ENCODE measurements at regions not wholly inside any gene's neighbourhood (a gene's known extent, or its start where the extent isn't known, plus 50 kb on each side); places are given as distances from the start of the nearest gene placed in this dataset.
A peak's percentile ranks its signal among the peaks of the same experiment; 100 is the strongest.

- Histone ChIP-seq H2AFZ (ENCODE audit: low read depth, low read length) (no peak overlapping the region), H3K4me1 (replicated peaks in 1 of 2; ENCODE audit: control insufficient read depth in 2 of 2, insufficient read depth in 2 of 2, low read length in 2 of 2) (no peaks in the 10 kb centered on the region), H3K4me3 (no peak overlapping the region), H3K9me1 (ENCODE audit: control insufficient read depth, insufficient read depth, low read length) (no peaks in the 10 kb centered on the region), H3K9ac (ENCODE audit: insufficient read depth in 1 of 2, low read depth in 2 of 2, low read length in 2 of 2) (no peak overlapping the region), H3K4me2 (ENCODE audit: insufficient read depth, low read length) (no peak overlapping the region), H3K27ac (ENCODE audit: extremely low read depth, low read depth, low read length) (no peak overlapping the region), H3K79me2 (ENCODE audit: control insufficient read depth, insufficient read depth, low read length) (no peaks in the 10 kb centered on the region), H3K36me3 (ENCODE audit: control insufficient read depth, insufficient read depth, low read length) (no peaks in the 10 kb centered on the region), H3K9me3 (replicated peaks; ENCODE audit: control insufficient read depth, insufficient read depth, low read depth, low read length) (no peaks in the 10 kb centered on the region; the same call in 1 of the 2 replicates), H4K20me1 (replicated peaks; ENCODE audit: control insufficient read depth, insufficient read depth, low read length) (no peaks in the 10 kb centered on the region), H3K27me3 (ENCODE audit: control insufficient read depth in 2 of 2, insufficient read depth in 2 of 2, low read length in 2 of 2) (no peaks in the 10 kb centered on the region)
- POLR2A ChIA-PET, result no interaction called here
- intact Hi-C loops (cut with micrococcal nuclease) (no loop called here), in situ Hi-C loops (cut with MboI) (no loop called here)
- no TSS peak for BruUV-seq (replicated peaks)
- WGBS (ENCODE audit: insufficient coverage, low coverage, missing lambda C conversion rate), result 0% methylated on average over 3 of the region's 3 CpGs
- no peak for FAIRE-seq
- CTCF ChIA-PET (ENCODE audit: low intra/inter-chr PET ratio), result no interaction called here
- TF ChIP-seq NR2C1 (IDR thresholded peaks at IDR 0.05) (no peak), NR2C1 (tag; IDR thresholded peaks at IDR 0.05) (0 out of 2 replicates have a peak, but pooled peaks have one; percentile 11), PBX2 (CRISPR knock-in tag; IDR thresholded peaks at IDR 0.05; ENCODE audit: low read depth) (no peak), PBX2 (tag; conservative IDR thresholded peaks at IDR 0.05; ENCODE audit: low read depth) (0 out of 2 replicates have a peak, but pooled peaks have one; percentile 23), TCF15 (CRISPR knock-in tag; IDR thresholded peaks at IDR 0.05) (no peak), NONO (IDR thresholded peaks at IDR 0.05; ENCODE audit: low read depth in 2 of 2, low read length in 1 of 2) (no peak), ZNF584 (CRISPR knock-in tag; IDR thresholded peaks at IDR 0.05; ENCODE audit: low read depth) (no peak)
- no peak for ATAC-seq
- DNase-seq (ENCODE audit: extremely low read depth in 1 of 4, low spot score in 3 of 4), result no peak
Observed at GRCh38 chr6:140809694-140810101, 1323.0 kb upstream of the GJE1 start.

All from K562 (cell line).